ENCODE measurements at regions not wholly inside any gene's neighbourhood (a gene's known extent, or its start where the extent isn't known, plus 50 kb on each side); places are given as distances from the start of the nearest gene placed in this dataset.
A peak's percentile ranks its signal among the peaks of the same experiment; 100 is the strongest.

GRCh38 chr15:70488002-70488605 is 275.3 kb downstream of the UACA start:
- peak; percentile 54 for DNase-seq

GRCh38 chr15:70487387-70487740 is 276.0 kb downstream of the UACA start:
- no peak for DNase-seq

DNA sequence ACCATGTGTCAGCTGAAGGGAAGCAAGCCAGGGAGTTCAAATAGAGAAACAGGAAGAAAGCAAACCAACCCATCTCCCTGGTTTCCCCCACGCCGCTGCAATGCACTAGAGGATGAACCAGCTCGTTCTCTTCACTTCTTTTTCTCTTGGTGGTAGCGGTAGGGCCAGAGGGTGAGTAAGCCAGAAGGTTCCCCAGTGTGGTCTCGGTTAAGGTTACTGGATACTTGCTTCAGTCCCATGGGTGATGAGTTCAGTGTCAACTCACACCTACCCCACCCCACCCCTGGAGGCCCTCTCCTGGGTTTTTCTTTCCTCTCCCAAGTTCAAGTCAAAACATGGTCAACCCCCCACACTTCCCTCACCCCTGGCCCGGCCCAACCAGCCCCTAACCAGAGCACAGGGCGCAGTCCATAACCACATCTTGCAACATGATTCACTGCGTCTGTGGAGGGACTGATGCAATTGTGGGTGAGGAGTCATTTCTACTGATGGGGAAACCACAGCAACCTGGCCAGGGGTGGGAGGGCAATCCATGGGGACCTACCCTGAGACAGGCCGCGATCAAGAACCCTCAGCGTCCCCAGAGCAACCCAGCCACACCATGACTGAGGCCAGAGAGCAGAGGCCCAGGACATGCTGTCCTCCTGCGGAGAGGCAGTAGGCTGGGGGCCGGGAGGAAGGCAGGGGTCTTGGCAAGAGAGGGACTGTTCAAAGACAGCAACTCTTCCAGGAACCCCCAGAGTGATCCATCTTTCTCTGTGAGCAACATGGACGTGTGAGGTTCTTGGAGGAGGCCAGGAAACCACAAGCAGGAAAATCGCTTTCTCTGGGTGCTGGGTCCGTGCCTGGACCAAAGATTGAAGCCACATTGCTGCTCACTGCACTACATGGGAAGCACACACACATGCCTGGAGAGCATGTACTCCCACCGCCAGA is 276.6 kb downstream of the UACA start:
- no peak for DNase-seq

GRCh38 chr15:70486012-70486411 is 277.3 kb downstream of the UACA start:
- DNase-seq: no peak

DNA sequence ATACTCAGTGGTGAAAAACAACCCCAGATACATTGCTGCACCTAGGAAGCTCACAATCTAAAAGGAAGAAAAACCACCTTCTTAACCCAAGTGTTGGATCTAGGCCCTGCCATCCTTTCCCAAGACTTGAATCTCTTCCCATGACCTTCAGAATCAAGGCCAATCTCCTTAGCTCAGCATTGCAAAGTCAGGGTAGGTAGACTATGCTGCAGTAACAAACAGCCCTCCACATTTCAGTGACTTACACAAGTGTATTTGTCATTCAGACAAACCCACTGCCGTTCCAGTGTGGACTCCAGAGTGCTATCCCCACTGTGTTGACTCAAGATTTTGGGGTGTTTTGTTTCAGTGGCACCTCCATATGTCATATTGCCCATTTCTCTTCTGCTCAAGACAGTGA is 278.4 kb downstream of the UACA start:
- no peak for DNase-seq

DNA sequence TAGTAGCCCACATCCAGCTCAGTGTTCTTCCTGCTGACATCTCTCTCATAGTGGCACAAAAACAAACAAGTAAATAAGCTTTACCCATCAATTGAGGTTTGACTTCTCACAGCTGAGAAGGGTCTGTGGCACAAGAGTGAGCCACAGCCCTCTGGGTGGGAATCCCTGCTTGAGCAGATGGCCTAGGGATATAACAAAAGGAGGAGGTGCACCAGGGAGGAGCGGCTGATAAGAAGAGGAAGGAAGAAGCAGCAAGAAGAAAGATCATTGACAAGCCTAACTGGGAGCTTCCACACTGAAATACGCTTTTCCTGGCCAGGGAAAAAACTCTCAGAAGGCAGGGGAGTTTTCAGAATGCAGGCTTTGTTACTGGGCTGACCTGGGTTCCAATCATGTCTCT is 279.8 kb downstream of the UACA start:
- DNase-seq: no peak

GRCh38 chr15:70480196-70480856 is 283.0 kb downstream of the UACA start:
- DNase-seq: no peak

GRCh38 chr15:70479785-70480184 is 283.6 kb downstream of the UACA start:
- DNase-seq: no peak

DNA sequence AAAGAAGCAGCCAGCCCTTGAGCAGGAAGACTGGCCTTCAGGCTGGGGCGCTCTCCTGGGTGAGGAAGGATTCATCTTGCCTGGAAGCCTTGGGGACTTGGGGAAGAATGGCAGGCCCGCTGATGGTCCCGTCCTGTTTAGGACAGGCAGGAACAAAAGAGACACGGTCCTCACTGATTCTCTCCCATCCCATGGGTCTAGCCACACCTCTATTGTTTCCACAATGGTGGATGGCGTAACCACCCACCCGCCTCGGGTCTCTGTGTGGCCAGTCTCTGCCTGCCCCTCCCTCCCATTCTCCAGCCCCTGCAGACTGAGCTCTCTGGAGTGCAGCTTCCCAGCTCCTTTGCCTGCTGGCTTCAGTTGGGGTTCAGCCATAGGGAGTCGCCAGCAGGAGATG is 284.3 kb downstream of the UACA start:
- no peak for DNase-seq

DNA sequence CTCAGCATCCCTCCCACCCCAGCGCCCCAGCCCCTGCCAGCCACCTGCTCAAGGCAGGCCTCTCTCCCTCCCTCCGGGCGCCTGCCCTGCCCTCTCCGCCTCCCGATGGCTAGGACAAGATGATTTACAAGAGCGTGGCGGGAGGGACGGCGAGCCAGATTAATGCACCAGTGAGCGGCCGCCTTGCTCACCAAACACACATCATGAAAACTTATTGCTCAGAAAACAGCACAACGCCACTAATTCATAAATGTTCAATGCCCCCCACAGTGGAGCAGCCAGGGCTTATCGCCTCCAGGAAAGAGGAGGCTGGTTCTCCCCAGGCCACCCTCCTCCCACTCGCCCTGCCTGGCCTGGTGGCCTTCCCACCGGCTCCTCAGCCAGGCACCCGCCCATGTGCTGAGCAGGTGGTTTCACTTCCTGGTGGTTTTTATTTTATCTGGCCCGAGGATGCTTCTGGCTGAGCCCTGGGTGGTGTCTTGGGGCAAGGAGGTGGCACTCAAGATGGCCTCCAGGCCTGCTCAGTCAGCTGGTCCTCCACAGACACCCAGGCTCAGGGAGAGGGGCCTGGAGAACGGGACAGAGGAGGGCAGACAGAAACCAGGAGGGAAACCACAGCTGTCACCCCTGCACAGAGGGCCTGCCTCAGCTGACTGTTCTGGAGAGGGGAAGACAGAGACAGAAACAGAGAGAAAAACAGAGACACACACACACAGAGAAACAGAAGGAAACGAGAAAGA is 284.9 kb downstream of the UACA start:
- DNase-seq: no peak

GRCh38 chr15:70477750-70478250 is 285.6 kb downstream of the UACA start:
- DNase-seq: no peak

- DNase-seq: no peak
Observed at GRCh38 chr15:70476441-70476840, 286.9 kb downstream of the UACA start.

DNA sequence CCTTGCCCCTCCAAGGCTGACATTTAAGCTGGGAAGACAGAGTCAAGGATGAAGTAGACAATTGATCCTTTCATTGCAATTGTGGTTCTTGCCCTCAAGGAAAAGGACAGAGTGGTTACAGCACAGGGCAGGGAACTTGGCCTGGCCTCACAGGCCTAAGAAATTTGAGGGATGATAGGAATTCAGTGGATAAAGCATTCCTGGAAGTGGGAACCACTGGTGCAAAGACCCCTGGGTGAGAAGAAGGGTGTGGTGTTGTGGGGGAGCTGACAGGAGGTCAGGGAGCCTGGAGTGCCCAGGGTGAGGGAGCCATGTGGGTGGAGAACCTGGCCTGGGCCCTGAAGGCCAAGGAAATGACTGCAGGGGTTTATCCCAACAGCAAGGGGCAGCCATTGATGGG is 287.4 kb downstream of the UACA start:
- no peak for DNase-seq

- no peak for DNase-seq
Observed at GRCh38 chr15:70475407-70475781, 288.0 kb downstream of the UACA start.

DNA sequence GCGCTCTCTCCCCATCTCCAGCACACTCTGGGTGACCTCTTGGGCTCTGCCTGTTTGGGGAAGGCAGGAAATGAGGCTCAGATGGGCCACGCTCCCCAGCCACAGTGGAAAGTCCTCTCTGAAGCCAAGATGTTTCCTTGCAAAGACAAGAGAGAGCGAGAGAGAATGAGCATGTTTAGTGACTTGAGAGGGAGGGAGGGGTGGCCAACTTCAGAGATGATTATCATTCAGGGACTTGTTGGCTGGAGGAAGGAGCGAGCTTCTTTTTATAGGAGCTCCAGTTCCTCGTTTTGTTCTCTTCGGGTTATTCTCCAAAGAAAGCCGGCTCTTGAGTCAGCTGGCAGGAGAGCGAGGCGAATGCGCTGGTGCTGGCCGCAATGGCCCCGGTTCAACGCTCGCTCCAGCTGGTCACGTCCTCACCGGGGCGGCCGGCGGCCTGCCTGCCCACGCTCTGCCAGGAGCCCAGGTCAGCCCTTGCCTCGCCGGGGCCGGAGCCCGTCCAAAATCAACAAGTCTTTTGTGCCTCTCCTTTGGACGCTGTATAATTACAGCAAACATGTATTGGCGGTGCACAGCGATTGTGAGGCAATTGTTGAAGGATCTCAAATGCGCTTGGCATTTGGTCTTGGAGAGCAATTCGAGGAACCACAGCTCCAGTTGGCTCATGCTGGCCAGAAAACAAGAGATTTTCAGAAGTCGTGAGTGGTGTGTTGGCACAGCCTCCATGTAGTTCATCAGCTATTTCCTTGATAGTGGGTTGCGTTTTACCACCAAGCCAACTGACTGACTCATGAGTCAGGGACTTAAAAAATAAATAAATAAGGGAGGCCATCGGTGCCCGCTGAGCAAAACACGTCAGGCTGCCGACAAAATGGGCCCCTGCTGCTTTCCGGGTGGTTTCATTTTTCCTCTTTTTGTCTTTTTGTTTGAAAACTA is 288.6 kb downstream of the UACA start:
- no peak for DNase-seq

GRCh38 chr15:70473581-70474370 is 289.6 kb downstream of the UACA start:
- no peak for DNase-seq

GRCh38 chr15:70471517-70471916 is 291.8 kb downstream of the UACA start:
- DNase-seq: no peak

DNA sequence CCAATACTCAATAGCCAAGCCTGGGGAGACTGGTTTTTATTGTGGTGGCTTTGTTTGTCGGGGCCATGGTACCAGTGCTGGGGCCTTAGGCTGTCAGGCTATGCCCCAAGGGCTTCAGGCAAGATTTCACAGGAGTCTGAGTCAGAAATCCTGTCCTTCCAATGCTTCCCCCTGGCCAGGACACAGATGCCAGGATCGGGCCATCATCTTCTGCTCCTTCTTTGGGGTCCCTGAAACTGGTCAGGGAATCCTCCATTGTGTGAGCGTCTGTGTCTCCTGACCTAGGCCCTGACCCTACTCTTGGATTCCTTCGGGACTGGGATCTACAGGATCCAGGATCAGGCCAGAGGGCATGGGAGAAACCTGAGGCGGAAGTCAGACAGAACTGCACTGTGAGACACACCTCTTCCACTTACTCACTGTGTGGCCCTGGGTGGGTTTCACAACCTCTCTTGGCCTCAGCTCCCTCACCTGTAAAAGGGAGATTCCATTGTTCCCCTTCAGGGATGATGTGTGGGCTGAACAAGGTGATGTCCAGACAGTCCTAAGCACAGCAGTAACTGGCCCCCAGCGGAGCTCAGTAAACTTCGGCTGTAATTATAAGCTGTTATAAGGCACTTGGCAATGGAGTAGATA is 292.7 kb downstream of the UACA start:
- DNase-seq: no peak

DNA sequence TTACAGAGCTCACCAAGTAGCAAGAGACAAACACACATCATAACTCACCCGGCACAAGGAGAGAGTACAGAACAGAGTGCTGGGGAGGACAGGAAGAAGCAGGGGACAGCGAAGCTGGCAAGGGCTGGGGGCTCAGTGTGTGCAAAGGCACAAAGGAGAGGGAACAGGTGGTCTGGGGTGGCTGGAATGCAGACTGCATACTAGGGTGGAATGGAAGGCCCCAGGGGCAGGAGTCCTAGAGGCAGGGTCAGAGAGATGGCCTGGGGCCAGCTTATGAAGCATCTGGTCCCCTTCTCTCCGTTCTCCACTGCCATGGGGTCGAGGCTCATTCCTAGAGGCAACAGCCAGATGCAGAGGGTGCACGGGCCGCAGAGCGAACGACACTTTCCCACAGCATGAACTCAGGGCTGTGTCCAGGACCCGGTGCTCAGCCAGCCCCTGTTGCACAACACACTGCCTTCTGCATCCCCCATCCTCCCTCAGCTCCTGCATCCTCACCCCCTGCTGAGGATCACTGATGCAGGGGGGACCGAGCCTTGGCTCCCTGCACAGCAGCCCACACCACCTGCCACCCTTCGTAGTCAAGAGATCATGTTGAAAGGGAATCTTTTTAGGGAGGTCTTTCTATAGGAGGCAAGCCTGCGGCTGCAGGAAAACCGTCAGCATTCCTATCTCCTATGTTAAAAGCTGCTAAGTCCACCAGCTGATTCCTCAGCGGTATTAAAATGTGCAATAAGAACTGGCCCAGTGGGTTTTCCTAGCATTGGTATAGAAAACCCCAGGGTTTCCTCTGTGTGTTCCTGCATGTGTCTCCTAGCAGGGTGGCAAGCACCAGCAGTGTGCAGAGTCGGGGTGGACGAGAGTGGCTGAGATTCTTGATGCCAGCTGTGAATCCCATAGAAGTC is 293.5 kb downstream of the UACA start:
- DNase-seq: no peak

GRCh38 chr15:70469182-70469581 is 294.2 kb downstream of the UACA start:
- no peak for DNase-seq
